ENCODE measurements at regions not wholly inside any gene's neighbourhood (a gene's known extent, or its start where the extent isn't known, plus 50 kb on each side); places are given as distances from the start of the nearest gene placed in this dataset.

DNA sequence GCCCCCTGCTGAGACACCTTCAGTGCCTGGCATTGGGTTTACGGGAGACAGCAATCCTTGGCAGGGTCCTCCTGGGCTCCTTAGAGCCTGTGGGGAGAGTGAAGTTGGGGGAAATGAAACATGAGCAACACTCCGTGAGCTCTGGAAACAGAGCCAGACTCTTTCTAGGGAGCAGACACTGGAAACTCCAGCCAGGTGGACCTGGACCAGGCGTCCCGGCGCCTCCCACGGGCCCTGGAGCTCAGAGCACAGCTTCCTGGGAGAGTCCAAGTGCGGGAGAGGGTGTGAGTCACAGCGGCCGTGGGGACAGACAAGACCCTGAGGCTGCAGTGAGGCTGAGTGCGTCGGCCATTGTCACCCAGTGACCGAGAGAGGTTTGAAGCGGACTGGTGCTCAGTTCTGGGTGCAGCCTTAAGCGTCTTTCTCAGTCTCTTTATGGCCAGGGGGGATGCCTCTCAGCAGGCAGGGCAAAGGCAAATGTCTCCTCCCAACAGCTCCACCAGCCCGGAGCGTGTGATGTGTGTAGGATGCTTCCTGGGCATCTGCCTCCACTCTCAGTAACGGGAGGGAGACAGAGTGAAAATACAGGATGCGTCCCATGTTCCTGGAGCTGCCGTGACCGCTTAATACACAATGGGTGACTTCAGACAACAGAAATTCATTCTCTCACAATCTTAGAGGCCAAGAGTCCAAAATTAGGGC is 399.2 kb downstream of the SHANK2 start:
- no peak overlapping the region for H3K27ac ChIP-seq
- TF ChIP-seq ZFX (IDR thresholded peaks at IDR 0.05; ENCODE audit: borderline replicate concordance), result no peak

DNA sequence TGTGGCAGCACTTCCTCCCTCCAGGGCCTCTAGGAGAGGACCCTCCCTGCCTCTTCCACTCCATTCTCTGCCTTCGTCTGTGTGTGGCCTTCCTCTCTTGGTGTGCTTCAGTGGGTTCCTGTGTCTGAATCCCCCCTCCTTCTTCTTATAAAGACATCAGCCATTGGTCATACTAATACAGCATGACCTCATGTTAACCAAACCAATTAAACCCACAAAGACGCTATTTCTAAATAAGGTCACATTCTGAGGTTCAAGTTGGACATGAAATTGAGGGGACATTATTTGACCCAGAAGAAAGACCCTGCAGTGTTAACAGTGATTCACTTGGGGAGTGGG is 398.6 kb downstream of the SHANK2 start:
- no peak overlapping the region for H3K27ac ChIP-seq
- no peak for TF ChIP-seq CTCF (IDR thresholded peaks at IDR 0.05)

DNA sequence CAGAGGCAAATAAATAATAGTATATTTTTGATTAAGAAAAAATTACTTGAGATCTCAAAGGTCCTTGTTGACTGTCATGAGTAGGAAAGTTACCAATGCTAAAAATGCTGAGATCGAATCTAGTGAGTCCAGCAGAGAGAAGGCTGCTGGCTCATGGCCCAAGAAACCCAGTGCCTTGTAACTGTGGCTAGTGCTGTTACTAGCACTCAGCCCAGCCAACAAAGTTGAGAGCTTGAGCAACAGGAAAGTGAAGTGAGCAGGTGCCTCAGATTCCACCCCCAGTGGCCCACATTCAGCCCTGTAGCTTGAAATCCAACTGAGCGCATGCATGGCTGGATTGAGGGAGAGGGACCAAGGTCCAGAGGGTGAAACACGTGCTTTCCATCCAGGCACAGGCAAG is 398.2 kb downstream of the SHANK2 start:
- H3K27ac ChIP-seq, result no peak overlapping the region
- TF ChIP-seq ZFX (IDR thresholded peaks at IDR 0.05; ENCODE audit: borderline replicate concordance) (no peak), CTCF (IDR thresholded peaks at IDR 0.05) (no peak)

DNA sequence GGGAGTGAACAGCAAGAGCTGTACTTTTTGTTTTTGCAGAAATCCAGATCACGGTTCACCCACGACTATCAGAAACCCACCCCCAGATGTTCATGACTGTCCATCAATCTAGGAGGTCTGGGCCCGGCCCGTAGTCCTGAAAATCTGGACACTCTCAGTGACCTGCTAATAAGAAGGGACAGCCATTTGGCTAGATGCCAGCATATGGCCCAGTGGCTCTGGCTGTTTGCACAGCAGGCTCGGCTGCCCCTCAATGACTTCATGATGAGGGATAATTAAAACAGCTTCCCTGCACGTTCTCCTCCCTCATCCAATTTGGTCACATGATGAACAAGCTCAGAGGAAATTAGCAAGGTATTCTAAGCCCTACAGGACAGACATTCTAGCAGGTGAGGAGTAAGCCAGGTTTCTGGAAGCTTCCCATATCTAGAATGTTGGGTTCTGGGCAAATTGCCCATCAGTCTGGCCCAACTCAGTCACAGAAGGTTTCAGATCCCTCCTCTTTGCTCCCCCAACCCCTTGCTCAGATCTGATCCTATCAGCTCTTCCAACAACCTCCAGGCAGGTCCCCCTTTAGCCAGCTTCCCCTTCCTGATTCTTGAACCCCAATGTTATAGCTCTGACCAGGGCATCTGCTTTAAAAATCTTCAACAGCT is 397.3 kb downstream of the SHANK2 start:
- no peak for TF ChIP-seq ZFX (IDR thresholded peaks at IDR 0.05; ENCODE audit: borderline replicate concordance)
- TF ChIP-seq CTCF (IDR thresholded peaks at IDR 0.05), result no peak
- H3K27ac ChIP-seq, result no peak overlapping the region

DNA sequence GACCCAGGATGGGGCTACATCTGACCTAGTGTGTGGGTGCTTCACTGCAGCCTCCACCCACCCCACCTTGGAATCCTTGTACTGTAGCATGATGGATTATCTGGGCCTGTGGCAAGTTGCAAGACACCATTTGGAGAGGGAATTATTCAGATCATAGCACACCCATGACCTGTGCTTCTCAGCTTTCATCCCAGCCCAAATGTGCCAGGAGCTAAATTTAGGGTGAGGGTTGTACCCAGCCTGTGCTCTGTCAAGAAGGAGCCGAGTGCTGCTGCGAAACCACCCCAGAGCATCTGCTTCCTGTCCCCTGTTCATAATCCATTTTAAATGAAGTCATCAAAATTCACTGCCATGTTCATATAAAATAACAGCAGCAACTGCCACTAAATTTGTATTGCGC is 394.5 kb downstream of the SHANK2 start:
- H3K27ac ChIP-seq, result no peak overlapping the region
- TF ChIP-seq ZFX (IDR thresholded peaks at IDR 0.05; ENCODE audit: borderline replicate concordance) (no peak), CTCF (IDR thresholded peaks at IDR 0.05) (no peak)

DNA sequence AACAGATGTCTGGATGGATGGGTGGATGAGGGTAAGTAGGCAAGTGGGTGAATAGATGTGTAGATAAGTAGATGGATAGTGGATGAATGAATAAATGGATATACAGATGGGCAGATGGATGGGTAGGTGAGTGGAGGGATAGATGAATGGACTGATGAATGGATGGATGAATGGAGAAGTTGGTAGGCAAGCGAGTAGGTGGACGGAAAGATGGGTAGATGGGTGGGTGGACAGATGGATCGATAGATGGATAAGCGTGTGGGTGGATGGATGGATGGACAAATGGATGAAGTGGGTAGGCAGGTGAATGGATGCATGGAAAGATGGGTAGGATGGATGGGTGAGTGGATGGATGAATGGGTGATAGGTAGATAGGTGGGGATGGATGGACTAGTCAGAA is 393.2 kb downstream of the SHANK2 start:
- no peak overlapping the region for H3K27ac ChIP-seq
- TF ChIP-seq CTCF (IDR thresholded peaks at IDR 0.05) (no peak), ZFX (IDR thresholded peaks at IDR 0.05; ENCODE audit: borderline replicate concordance) (no peak)

DNA sequence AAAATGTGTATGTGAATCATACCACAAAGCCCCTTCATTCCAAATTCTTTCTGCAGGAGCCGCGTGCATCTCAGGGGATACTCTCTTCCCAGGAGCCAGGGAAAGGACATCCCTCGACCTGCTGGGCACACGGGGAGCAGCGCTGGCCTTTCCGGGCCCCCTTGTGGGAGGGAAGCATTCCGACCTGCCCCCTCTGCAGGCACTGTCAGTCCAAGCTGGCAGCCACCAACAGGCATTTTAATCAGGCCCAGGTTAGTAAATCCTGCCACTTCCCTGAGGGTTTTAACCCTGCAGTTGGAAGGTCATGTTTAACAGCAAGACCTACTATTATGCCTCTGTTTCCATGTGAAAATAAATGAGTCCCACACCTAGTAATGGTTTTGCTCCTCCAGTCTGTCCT is 391.5 kb downstream of the SHANK2 start:
- no peak overlapping the region for H3K27ac ChIP-seq
- TF ChIP-seq ZFX (IDR thresholded peaks at IDR 0.05; ENCODE audit: borderline replicate concordance) (no peak), CTCF (IDR thresholded peaks at IDR 0.05) (no peak)

GRCh38 chr11:70861559-70861958 is 390.8 kb downstream of the SHANK2 start:
- no peak for TF ChIP-seq ZFX (IDR thresholded peaks at IDR 0.05; ENCODE audit: borderline replicate concordance)
- no peak for TF ChIP-seq CTCF (IDR thresholded peaks at IDR 0.05)
- H3K27ac ChIP-seq, result no peak overlapping the region
